AG09309 (cell line): ENCODE measurements at regions not wholly inside any gene's neighbourhood (a gene's known extent, or its start where the extent isn't known, plus 50 kb on each side); places are given as distances from the start of the nearest gene placed in this dataset.

ENCODE experiments used
- DNase-seq: peaks from one replicate; pipeline ENCODE4 v3.0.0-alpha.2; 2010; ENCODE audit warnings: low read depth
- H3K4me3 ChIP-seq: 2 replicates; pipeline ENCODE4 v1.5.1; 2011; ENCODE audit warnings: mild to moderate bottlenecking, low read depth, low read length, moderate library complexity; ENCODE audit not compliant: control insufficient read depth
- CTCF ChIP-seq: IDR thresholded peaks from 2 replicates; pipeline ENCODE4 v1.5.1; 2011; ENCODE audit warnings: mild to moderate bottlenecking, low read depth, low read length, inconsistent platforms; ENCODE audit not compliant: insufficient read depth, control insufficient read depth; ENCODE audit errors: missing control alignments

GRCh38 chr10:58106211-58107035 is 161.3 kb downstream of the IPMK start:
- TF ChIP-seq CTCF: no peak
- no peak for DNase-seq
- H3K4me3 ChIP-seq: no peak overlapping the region

GRCh38 chr10:58104351-58104751 is 163.3 kb downstream of the IPMK start:
- no peak overlapping the region for H3K4me3 ChIP-seq
- DNase-seq: no peak
- no peak for TF ChIP-seq CTCF

GRCh38 chr10:58102897-58103296 is 164.8 kb downstream of the IPMK start:
- TF ChIP-seq CTCF: no peak
- H3K4me3 ChIP-seq: no peak overlapping the region
- no peak for DNase-seq

- no peak for TF ChIP-seq CTCF
- no peak overlapping the region for H3K4me3 ChIP-seq
- no peak for DNase-seq
Measured at GRCh38 chr10:58101682-58102081, 166.0 kb downstream of the IPMK start.

GRCh38 chr10:58094985-58095718 is 172.5 kb downstream of the IPMK start:
- TF ChIP-seq CTCF: no peak
- DNase-seq: no peak
- H3K4me3 ChIP-seq: no peak overlapping the region

GRCh38 chr10:58091886-58092285 is 175.8 kb downstream of the IPMK start:
- DNase-seq: no peak
- no peak overlapping the region for H3K4me3 ChIP-seq
- TF ChIP-seq CTCF: no peak
